SKM-1 treated with dmso at 0.1 percent for 144 hours (cell line): ENCODE measurements at regions not wholly inside any gene's neighbourhood (a gene's known extent, or its start where the extent isn't known, plus 50 kb on each side); places are given as distances from the start of the nearest gene placed in this dataset.
A peak's percentile ranks its signal among the peaks of the same experiment; 100 is the strongest.
"Not testable (repeated sequence)": the region's sequence is repeated elsewhere in the genome, so short reads cannot be mapped to it uniquely, and the experiment has no call there.

ENCODE experiments used
- DNase-seq: peaks from one replicate; lab custom pipeline; 2025; ENCODE audit not compliant: unreplicated experiment; lab: John Stamatoyannopoulos, UW

DNA sequence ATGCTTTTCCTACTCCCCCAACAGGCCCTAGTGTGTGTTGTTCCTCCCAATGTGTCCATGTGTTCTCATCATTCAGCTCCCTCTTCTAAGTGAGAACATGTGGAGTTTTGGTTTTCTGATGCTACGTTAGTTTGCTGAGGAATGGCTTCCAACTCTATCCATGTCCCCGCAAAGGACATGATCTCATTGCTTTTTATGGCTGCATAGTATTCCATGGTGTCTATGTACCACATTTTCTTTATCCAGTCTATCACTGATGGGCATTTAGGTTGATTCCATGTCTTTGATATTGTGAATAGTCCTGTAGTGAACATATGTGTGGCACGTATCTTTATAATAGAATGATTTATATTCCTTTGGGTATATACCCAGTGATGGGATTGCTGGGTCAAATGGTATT, 72.5 kb upstream of the CCNY start:
- not testable (repeated sequence) for DNase-seq

DNA sequence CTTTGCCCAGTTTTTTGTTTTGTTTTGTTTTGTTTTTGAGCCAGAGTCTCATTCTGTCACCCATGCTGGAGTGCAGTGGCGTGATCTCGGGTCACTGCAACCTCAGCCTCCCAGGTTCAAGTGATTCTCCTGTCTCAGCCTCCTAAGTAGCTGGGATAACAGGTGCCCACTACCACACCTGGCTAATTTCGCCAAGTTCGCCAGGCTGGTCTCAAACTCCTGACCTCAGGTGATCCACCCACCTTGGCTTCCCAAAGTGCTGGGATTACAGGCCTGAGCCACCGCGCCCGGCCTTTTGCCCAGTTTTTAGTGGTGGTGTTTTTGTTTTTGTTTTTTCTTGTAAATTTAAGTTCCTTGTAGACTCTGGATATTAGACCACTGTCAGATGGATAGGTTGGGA, 71.7 kb upstream of the CCNY start:
- DNase-seq, result not testable (repeated sequence)

DNA sequence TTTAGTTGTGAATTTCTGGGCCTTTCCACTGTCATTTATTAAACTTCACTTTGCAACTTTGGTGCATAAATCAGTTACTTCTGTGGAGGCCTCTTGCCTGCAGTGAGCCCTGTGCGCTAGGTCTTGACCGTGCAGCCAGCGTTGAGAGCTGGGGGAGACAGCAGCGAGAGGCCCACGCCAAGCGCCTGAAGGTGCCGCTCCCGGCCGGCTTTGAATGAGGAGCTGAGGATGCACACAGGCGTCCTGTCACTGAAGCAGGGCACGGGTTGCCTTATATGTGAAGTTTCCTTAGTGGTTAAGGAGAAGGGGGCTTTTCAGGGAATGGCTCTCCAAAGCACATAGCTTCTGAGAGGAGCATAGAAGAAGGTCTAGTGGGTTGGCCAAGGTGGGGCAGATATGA, 70.9 kb upstream of the CCNY start:
- no peak for DNase-seq

DNA sequence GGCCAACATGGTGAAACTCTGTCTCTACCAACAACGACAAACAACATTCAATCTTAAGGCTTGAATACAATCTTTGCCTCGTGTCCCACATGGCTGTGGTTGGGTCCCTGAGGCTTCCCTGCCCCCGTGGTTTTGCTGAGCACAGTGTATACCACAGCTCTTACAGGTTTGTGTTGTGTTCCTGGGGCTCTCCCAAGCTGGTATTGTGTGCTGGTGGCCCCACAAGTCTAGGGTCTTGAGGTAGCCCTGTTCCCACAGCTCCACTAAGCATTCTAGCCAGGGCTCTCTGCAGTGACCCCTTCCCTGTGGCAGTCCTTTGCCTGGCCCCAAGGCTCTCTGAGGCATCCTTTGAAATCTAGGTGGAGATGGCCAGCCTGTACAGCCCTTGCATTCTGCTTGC, 68.0 kb upstream of the CCNY start:
- no peak for DNase-seq

DNA sequence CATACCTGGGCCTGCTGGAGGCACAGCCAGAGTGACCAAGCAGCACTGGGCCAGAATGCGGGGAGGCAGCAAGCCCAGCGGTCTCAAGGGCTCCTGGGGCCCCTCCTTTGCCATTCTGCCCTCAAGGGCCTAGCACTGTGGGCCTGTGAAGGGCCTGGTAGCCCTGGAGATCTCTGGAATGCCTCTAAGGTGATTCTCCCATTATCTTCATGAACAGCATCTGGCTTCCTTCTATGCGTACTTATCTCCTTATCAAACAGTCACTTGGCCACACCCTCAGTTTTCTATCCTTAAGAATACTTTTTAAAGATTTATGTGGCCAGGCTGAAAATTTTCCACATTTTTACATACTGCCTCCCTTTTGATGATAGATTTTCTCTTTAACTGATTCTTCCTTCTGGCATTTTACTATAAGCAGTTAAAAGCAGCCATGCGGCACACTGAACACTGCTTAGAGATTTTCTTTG, 67.5 kb upstream of the CCNY start:
- no peak for DNase-seq

DNA sequence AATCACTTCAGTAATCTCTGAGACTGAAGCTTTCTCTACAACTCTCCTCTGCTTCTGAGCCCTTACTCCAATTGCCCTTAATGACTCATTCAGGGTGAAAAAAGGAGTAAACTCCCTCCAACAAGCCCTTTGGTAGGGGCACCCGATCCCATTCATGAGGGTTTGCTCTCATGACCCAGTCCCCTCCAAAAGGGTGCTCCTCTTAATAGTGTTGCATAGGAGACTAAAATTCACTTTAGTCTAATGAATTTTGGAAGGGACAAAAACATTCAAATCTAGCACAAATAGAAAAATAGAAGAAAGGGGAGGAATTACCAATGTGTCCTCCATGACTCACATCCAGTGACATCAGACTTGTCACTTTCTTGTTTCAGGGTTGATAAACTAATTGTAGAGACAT, 66.2 kb upstream of the CCNY start:
- DNase-seq, result no peak

DNA sequence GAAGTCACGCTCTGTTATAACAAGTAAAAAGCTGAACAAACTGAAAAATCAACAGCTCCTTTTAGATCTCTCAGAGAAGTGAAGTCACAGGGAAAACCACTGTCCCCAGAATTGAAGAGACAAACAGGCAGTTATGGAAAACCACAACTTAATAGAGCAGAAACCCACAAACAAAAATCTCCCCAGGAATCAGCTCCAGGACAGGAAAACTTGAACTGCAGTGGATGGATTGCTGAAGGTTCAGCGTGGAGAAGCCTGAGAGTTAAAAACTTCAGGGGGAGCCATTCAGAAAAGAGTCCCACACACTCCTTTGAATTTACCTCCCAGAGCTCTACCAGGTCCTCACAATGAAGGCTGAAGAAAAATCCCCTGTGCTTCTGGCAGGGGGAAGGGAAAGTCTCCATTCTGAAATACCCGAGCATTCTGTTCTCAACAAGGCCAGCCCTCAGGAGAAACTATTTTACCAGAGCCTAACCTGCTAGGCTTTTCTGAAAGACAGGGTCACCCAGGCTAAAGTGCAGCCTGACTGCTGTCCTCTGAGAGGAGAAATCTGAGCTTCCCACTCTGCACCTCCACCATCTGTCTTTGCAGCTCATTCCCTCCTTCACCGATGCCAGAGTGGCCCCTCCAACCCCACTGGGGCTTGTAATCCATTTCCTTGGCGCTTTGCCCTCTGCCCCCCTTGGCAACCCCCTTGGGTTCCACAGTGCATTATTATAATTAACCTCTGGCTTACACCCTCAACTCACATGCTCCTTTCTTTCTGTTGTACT, 65.0 kb upstream of the CCNY start:
- no peak for DNase-seq

DNA sequence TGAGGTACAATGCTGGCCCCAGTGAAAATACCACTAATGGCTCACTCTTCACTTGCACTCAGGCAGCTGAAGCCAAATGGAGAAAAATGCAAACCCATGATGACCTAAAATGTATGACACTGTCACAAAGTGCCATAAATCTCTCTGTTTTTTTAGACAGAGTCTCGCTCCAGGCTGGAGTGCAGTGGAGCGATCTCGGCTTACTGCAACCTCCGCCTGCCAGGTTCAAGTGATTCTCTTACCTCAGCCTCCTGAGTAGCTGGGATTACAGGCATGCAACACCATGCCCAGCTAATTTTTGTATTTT, 64.5 kb upstream of the CCNY start:
- not testable (repeated sequence) for DNase-seq

DNA sequence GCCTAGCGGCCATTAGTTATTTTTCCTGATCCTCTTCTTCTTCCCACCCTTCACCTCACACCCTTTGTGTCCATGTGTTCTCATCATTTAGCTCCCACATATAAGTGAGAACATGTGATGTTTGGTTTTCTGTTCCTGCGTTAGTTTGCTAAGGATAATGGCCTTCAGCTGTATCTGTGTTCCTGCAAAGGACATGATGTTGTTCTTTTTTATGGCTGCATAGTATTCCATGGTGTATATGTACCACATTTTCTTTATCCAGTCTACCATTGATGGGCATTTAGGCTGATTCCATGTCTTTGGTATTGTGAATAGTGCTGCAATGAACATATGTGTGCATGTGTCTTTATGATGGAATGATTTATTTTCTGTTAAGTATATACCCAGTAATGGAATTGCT, 63.9 kb upstream of the CCNY start:
- not testable (repeated sequence) for DNase-seq

DNA sequence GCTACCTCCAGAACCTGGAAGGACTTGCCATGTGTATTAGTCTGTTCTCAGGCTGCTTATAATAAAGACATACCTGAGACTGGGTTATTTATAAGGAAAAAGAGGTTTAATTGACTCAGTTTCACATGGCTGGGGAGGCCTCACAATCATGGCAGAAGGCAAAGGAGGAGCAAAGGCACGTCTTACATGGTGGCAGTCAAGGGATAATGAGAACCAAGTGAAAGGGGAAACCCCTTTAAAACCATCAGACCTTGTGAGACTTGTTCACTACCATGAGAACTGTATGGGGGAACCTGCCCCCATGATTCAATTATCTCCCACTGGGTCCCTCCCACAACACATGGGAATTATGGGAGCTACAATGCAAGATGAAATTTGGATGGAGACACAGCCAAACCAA, 62.3 kb upstream of the CCNY start:
- DNase-seq, result not testable (repeated sequence)

DNA sequence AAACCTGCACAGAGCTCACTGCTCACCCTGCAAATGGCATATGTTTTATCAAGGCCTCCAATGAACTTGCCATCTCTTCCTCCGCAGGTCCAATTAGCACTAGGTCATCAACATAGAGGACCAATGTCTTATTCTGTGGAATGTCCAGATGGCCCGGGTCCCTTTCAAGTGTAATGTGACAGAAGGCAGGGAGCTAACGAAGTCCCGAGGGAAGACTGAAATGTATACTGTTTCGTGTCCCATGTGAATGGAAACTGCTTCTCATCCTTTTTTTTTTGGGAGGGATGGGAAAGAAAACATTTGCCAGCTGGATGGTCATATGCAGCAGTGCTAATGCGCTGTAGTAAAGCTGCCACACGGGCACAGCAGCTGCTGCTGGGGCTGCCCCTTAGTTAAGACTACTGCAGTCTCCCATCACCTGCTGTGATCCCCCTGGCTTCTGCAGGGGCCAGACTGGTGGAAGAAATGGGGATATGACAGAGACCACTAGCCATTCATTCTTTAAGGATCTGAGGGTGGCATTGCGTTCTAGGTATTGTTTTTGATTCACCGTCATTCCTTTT, 61.7 kb upstream of the CCNY start:
- DNase-seq, result no peak

DNA sequence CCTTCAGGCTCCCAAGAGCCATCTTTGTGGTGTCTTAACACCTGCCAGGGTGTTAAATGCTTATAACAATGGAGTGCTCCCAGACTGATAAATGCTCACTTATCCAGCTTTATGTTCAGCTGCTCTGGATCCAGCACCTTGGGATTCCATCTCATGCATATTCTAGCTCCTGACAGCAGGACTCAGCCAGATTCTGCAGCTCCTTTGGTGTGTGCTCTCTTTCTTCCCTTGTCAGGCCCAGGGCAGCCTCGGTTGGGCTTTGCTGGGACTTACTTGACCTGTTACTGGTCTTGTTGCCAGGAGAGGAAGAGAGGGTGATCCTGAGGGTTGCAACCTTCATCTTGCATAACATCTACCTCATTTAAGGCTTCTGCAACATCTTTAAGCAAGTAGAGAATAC, 59.4 kb upstream of the CCNY start:
- DNase-seq, result peak; percentile 33

DNA sequence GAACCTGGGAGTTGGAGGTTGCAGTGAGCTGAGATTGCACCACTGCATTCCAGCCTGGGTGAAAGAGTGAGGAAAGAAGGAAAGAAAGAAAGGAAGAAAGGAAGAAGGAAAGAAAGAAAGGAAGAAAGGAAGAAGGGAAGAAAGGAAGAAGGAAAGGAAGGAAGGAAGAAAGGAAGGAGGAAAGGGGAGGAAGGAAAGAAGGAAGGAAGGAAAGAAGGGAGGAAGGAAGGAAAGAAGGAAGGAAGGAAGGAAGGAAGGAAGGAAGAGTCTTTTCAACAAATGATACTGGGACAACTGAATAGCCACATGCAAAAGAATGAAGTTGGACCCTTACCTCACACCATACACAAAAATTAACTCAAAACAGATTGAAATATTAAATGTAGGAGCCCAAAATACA, 56.1 kb upstream of the CCNY start:
- not testable (repeated sequence) for DNase-seq
